Endothelial cell of umbilical vein (primary cell): ENCODE measurements at regions not wholly inside any gene's neighbourhood (a gene's known extent, or its start where the extent isn't known, plus 50 kb on each side); places are given as distances from the start of the nearest gene placed in this dataset.

Source experiments
- CTCF ChIP-seq, 2 donors: IDR thresholded peaks; 1 replicate in 1 of 2; 2 replicates in 1 of 2; pipeline ENCODE4 v1.5.1; 2011; ENCODE audit warnings: low read length in 2 of 2, mild to moderate bottlenecking in 2 of 2, moderate library complexity in 2 of 2, control low read depth in 1 of 2, inconsistent platforms in 1 of 2, low read depth in 1 of 2; ENCODE audit not compliant: insufficient read depth in 1 of 2; ENCODE audit errors: extremely low read depth in 1 of 2
- EZH2 ChIP-seq: IDR thresholded peaks from 2 replicates; pipeline ENCODE4 v1.6.1; 2012; ENCODE audit warnings: borderline replicate concordance, low read depth, mild to moderate bottlenecking, moderate library complexity, low read length, inconsistent platforms; ENCODE audit not compliant: severe bottlenecking
- JUN ChIP-seq: IDR thresholded peaks from 2 replicates; pipeline ENCODE4 v1.6.1; 2011; ENCODE audit warnings: borderline replicate concordance, low read depth; ENCODE audit not compliant: insufficient read length, insufficient read depth
- MAX ChIP-seq: IDR thresholded peaks from 2 replicates; pipeline ENCODE4 v1.6.1; 2011; ENCODE audit not compliant: insufficient read depth, insufficient read length
- MYC ChIP-seq: IDR thresholded peaks from one replicate; pipeline ENCODE4 v1.6.1; 2011; ENCODE audit warnings: mild to moderate bottlenecking, low read depth, low read length
- POLR2A ChIP-seq: IDR thresholded peaks from 2 replicates; pipeline ENCODE4 v1.6.1; 2012; ENCODE audit warnings: low read depth, mild to moderate bottlenecking, control low read depth, low read length
- POLR2AphosphoS5 ChIP-seq: IDR thresholded peaks from 2 replicates; pipeline ENCODE4 v1.6.1; 2012; ENCODE audit warnings: low read depth, mild to moderate bottlenecking, control low read depth, low read length, moderate library complexity; ENCODE audit not compliant: insufficient read depth

GRCh38 chr3:104452697-104453096 lies 914.0 kb upstream of the ALCAM start:
- no peak for TF ChIP-seq EZH2
- no peak for TF ChIP-seq CTCF (IDR thresholded peaks at IDR 0.05; ENCODE audit: extremely low read depth in 1 of 2, insufficient read depth in 1 of 2, low read depth in 1 of 2, low read length in 2 of 2)
- TF ChIP-seq JUN, result no peak
- no peak for TF ChIP-seq POLR2AphosphoS5
- no peak for TF ChIP-seq POLR2A
- TF ChIP-seq MYC, result no peak
- TF ChIP-seq MAX, result no peak
